ENCODE measurements at regions not wholly inside any gene's neighbourhood (a gene's known extent, or its start where the extent isn't known, plus 50 kb on each side); places are given as distances from the start of the nearest gene placed in this dataset.
A peak's percentile ranks its signal among the peaks of the same experiment; 100 is the strongest.

DNA sequence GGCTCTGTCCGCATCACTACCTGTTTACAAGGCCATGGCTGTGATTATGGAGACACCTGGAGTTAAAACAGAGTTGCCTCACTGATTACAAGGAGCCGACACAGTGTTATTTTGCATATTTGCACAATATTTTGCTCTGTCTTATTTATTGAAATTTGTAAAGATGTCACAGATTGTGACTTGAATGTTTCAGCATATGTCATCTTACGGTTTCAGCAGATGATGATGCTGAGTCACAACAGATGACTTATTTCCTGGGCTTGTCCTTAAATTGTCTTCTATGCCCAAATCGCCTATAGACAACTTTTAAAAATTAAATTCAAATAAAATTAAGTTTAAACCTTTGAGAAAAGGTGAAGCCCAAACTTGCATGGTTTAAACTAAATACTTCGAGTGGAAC is 87.1 kb upstream of the INPP4B start:
- Histone ChIP-seq H3K4me1 (ENCODE audit: low read depth) (no peaks in the 10 kb centered on the region), H3K36me3 (ENCODE audit: low read depth) (no peaks in the 10 kb centered on the region), H3K9me3 (no peaks in the 10 kb centered on the region), H3K4me3 (no peak overlapping the region)
- TF ChIP-seq, protein P1, sequence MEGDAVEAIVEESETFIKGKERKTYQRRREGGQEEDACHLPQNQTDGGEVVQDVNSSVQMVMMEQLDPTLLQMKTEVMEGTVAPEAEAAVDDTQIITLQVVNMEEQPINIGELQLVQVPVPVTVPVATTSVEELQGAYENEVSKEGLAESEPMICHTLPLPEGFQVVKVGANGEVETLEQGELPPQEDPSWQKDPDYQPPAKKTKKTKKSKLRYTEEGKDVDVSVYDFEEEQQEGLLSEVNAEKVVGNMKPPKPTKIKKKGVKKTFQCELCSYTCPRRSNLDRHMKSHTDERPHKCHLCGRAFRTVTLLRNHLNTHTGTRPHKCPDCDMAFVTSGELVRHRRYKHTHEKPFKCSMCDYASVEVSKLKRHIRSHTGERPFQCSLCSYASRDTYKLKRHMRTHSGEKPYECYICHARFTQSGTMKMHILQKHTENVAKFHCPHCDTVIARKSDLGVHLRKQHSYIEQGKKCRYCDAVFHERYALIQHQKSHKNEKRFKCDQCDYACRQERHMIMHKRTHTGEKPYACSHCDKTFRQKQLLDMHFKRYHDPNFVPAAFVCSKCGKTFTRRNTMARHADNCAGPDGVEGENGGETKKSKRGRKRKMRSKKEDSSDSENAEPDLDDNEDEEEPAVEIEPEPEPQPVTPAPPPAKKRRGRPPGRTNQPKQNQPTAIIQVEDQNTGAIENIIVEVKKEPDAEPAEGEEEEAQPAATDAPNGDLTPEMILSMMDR (IDR thresholded peaks at IDR 0.05): no peak
- DNase-seq (no peak), ATAC-seq (no peak)
- intact Hi-C loops (cut with DNase I, micrococcal nuclease): no loop called here

DNA sequence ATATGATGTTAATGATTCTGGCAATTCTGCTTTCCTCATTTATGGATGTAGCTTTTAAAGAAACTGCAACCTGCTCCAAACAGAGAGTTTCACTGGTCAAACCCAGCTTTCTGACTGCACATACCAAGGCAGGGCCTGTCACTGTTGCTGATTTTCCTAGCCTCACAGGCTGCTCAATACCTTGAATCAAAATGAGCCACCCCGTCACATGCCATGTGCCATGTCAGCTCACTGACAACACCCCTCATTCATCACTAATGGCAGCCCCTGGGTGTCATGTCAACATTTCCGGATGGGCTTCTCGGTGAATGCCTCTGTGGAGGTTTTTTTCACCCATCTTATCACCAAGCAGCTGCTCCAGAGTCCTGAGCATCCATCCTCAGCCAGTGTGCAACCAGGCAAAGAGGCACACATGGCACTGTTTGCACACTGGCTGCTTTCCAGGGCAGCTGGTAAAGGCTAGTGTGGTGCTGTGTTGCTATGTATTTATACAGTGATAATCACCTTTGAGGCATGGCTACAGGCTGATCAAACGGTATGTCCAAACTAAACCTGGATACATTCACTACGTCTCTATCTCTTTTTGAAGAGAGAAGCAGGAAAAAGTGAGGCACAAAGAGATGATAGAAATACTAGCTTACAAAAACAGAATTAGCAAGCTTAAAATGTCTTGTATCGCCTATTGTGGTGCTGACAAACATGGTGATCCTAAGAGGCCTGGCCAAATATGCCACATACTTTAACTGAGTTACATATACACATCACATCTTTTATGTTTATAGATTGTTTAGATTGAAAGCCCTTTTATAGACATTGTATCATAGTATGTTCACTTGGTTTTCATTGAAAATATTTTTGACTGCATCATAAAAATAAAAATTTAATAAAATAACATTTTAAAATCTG is 94.6 kb upstream of the INPP4B start:
- Histone ChIP-seq H3K4me1 (ENCODE audit: low read depth) (no peaks in the 10 kb centered on the region), H3K4me3 (no peak overlapping the region), H3K9me3 (no peaks in the 10 kb centered on the region), H3K36me3 (ENCODE audit: low read depth) (no peaks in the 10 kb centered on the region)
- intact Hi-C loops (cut with DNase I, micrococcal nuclease): no loop called here
- peak in 1 of 3 donors; percentile 33 for DNase-seq
- TF ChIP-seq, protein P1 (IDR thresholded peaks at IDR 0.05): no peak
- ATAC-seq: peak; percentile 83

DNA sequence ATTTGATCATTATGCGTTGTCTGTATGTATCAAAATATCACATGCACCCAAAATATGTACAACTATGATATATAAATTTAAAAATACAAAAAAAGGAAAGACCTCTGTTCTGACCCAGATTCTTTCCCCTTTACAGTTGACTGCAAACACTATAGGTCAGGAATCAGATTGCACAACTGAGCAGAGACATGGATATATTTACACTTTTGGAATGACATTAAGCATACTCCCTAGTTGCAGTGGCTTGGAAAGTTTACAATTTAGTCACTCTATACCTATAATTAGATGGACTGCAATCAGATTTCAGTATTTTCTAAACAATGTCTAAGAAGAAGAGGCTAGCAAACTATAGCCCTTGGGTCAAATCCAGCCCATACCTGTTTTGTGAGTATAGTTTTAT is 98.5 kb upstream of the INPP4B start:
- no peak for ATAC-seq
- H3K4me3 ChIP-seq: no peak overlapping the region
- intact Hi-C loops (cut with DNase I, micrococcal nuclease): no loop called here
- no peaks in the 10 kb centered on the region for H3K4me1 ChIP-seq (ENCODE audit: low read depth)
- TF ChIP-seq, protein P1 (IDR thresholded peaks at IDR 0.05): no peak
- H3K36me3 ChIP-seq (ENCODE audit: low read depth): no peaks in the 10 kb centered on the region
- no peaks in the 10 kb centered on the region for H3K9me3 ChIP-seq
- no peak for DNase-seq

DNA sequence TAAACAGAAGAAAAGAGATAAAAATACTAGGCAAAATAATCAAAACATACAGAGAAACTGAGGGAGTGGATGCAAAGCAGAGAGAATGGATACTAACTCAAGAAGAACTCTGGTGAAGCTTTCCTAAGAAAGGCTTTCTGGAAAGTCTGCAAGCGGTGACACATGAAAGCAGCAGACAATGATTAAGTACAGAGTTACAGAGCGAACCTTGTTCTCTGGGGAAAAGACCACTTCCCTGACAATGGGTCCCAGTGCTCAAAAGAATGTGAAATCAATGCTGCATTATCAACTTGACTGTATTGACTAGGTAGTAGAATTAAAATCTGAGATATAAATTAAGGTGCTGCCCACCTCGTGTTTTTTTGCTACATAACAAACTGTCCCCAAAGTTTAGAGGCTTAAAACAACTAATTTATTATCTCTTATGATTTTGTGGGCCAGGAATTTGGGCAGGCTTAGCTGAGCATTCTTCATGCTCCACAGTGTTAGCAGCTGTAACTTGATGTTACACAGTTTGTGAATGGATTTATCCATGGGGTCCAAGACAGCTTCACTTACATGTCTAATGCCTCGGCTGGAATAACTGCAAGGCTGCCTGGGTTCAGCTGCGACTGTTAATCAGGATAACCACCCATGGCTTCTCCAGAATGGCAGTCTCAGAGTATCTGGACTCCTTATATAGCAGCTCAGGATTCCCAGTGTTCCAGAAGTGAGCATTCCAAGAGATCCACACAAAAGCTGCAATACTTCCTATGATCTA is 106.9 kb upstream of the INPP4B start:
- H3K9me3 ChIP-seq: no peaks in the 10 kb centered on the region
- TF ChIP-seq, protein P1 (IDR thresholded peaks at IDR 0.05): no peak
- no peaks in the 10 kb centered on the region for H3K36me3 ChIP-seq (ENCODE audit: low read depth)
- intact Hi-C loops (cut with DNase I, micrococcal nuclease): no loop called here
- no peak overlapping the region for H3K4me3 ChIP-seq
- no peak for ATAC-seq
- H3K4me1 ChIP-seq (ENCODE audit: low read depth): no peaks in the 10 kb centered on the region
- DNase-seq: no peak

DNA sequence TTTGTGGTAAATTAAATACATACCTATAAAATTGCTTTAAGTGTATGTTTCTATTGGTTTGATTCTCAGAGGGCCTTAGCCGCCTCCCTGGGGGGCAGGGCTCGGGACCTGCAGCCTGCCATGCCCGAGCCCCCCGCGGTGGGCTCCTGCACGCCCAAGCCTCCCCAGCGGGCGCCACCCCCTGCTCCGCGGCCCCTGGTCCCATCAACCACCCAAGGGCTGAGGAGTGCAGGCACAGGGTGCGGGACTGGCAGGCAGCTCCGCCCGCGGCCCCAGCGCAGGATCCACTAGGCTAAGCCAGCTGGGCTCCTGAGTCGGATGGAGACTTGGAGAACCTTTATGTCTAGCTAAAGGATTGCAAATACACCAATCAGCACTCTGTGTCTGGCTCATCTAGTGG is 108.3 kb upstream of the INPP4B start:
- peak in 1 of 3 donors; percentile 38 for DNase-seq
- Histone ChIP-seq H3K4me1 (ENCODE audit: low read depth) (no peaks in the 10 kb centered on the region), H3K4me3 (no peak overlapping the region), H3K9me3 (no peaks in the 10 kb centered on the region), H3K36me3 (ENCODE audit: low read depth) (no peaks in the 10 kb centered on the region)
- intact Hi-C loops (cut with DNase I, micrococcal nuclease): no loop called here
- TF ChIP-seq, protein P1 (IDR thresholded peaks at IDR 0.05): no peak
- ATAC-seq: no peak

Measured in mucosa of descending colon (tissue), 3 donors.